Right lobe of liver (tissue), 6 donors: ENCODE measurements at regions not wholly inside any gene's neighbourhood (a gene's known extent, or its start where the extent isn't known, plus 50 kb on each side); places are given as distances from the start of the nearest gene placed in this dataset.

ENCODE experiments used
- ATAC-seq, 4 donors: fragments of 200-7000 bp; cut with Tn5 transposase; one replicate each; pipeline ENCODE4 v1.9.1; 2020; ENCODE audit warnings: mild to moderate bottlenecking in 4 of 4, moderate library complexity in 4 of 4
- DNase-seq, 3 donors: peaks; one replicate each; pipeline ENCODE4 v3.0.0-alpha.2; 2020
- H3K27ac ChIP-seq, 3 donors: fragments of 200-600 bp; one replicate each; pipeline ENCODE4 v1.8.0; 2022
- H3K27me3 ChIP-seq, 2 donors: fragments of 200-600 bp; one replicate each; pipeline ENCODE4 v1.8.0; 2022
- H3K36me3 ChIP-seq, 4 donors: fragments of 200-600 bp; sonication (generic) in 1 of 4; one replicate each; pipeline versions ENCODE4 v1.5.1 to v1.8.0; 2017 to 2022; ENCODE audit warnings: control low read depth in 1 of 4
- H3K4me1 ChIP-seq, 4 donors: fragments of 200-600 bp; sonication (generic) in 1 of 4; one replicate each; pipeline versions ENCODE4 v1.5.1 to v1.8.0; 2017 to 2022; ENCODE audit warnings: control low read depth in 1 of 4
- H3K4me3 ChIP-seq, 3 donors: fragments of 200-600 bp; one replicate each; pipeline ENCODE4 v1.8.0; 2022
- H3K9me3 ChIP-seq, 4 donors: fragments of 200-600 bp; sonication (generic) in 1 of 4; one replicate each; pipeline versions ENCODE4 v1.5.1 to v1.8.0; 2017 to 2022; ENCODE audit warnings: control low read depth in 1 of 4
- POLR2A ChIP-seq: fragments of 450-650 bp; IDR thresholded peaks from one replicate; pipeline ENCODE4 v1.6.1; 2017; ENCODE audit warnings: antibody characterized with exemption, mild to moderate bottlenecking
- WGBS: methylation state at CpG from one replicate; pipeline ENCODE4 v1.1.6; 2018; ENCODE audit warnings: low coverage, low lambda C conversion rate; ENCODE audit not compliant: insufficient coverage; ENCODE audit errors: missing lambda C conversion rate; 5-methylcytosine and 5-hydroxymethylcytosine counted together
- intact Hi-C, 2 donors: fragments of 100-400 bp; cut with DNase I; formaldehyde crosslinking; loops; one replicate each; pipeline versions ENCODE4 v1.11.2 to v1.14.1; 2022
- TF ChIP-seq, protein P1 (sequence below), 4 donors: fragments of 200-600 bp in 3 of 4; fragments of 450-650 bp in 1 of 4; IDR thresholded peaks; one replicate each; pipeline versions ENCODE4 v1.5.1 to v1.8.0; 2016 to 2022; ENCODE audit warnings: antibody characterized with exemption in 4 of 4, mild to moderate bottlenecking in 2 of 4
- donor health status: DM: no; HTN: yes; CAD: no.
- donor health status: DM: no; HTN: no; CAD: no.
- donor health status: DM: no; HTN: no; CAD: no.
- donor health status: DM: no; HTN: yes; CAD: no.
- donor health status: DM: no; HTN: yes; CAD: no.

GRCh38 chr7:138258197-138258559 lies 181.9 kb downstream of the AKR1D1 start:
- no peak overlapping the region for H3K4me3 ChIP-seq
- no peak for ATAC-seq
- H3K36me3 ChIP-seq = no peaks in the 10 kb centered on the region
- H3K27ac ChIP-seq = no peak overlapping the region
- DNase-seq = no peak
- TF ChIP-seq, protein P1, sequence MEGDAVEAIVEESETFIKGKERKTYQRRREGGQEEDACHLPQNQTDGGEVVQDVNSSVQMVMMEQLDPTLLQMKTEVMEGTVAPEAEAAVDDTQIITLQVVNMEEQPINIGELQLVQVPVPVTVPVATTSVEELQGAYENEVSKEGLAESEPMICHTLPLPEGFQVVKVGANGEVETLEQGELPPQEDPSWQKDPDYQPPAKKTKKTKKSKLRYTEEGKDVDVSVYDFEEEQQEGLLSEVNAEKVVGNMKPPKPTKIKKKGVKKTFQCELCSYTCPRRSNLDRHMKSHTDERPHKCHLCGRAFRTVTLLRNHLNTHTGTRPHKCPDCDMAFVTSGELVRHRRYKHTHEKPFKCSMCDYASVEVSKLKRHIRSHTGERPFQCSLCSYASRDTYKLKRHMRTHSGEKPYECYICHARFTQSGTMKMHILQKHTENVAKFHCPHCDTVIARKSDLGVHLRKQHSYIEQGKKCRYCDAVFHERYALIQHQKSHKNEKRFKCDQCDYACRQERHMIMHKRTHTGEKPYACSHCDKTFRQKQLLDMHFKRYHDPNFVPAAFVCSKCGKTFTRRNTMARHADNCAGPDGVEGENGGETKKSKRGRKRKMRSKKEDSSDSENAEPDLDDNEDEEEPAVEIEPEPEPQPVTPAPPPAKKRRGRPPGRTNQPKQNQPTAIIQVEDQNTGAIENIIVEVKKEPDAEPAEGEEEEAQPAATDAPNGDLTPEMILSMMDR (IDR thresholded peaks at IDR 0.05) = no peak
- intact Hi-C loops = no loop called here
- 16% methylated on average over 3 of the region's 3 CpGs for WGBS
- H3K9me3 ChIP-seq = peaks cover 0 to 4% (median 0%) of the 10 kb centered on the region in 4 donors
- H3K4me1 ChIP-seq = no peaks in the 10 kb centered on the region
- H3K27me3 ChIP-seq = no peaks in the 10 kb centered on the region

DNA sequence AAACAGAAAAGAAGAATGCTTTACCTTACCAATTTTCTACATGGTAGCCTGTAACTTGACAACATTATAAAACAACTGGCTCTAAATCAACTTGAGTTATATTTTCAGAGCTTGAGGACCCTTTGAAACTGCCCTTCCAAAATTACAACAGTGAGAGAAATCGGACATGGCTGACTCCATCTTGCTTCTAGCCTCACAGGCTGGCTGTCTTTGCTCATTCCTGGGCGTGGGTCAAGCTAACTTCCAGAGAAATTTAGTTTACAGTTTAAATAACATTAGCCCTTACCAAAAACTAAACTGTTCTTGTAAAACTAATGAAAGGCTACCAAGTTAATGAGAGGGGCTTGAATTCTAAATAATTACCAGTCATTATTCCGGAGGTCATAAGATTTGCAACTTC lies 183.4 kb downstream of the AKR1D1 start:
- Histone ChIP-seq H3K9me3 (peaks cover 0 to 4% (median 0%) of the 10 kb centered on the region in 4 donors), H3K27me3 (no peaks in the 10 kb centered on the region), H3K4me1 (no peaks in the 10 kb centered on the region), H3K36me3 (no peaks in the 10 kb centered on the region), H3K27ac (no peak overlapping the region), H3K4me3 (no peak overlapping the region)
- intact Hi-C loops = no loop called here
- ATAC-seq = no peak
- DNase-seq = no peak
- WGBS = 73% methylated on average over 3 of the region's 3 CpGs
- TF ChIP-seq POLR2A = no peak
- TF ChIP-seq, protein P1 (IDR thresholded peaks at IDR 0.05) = no peak

DNA sequence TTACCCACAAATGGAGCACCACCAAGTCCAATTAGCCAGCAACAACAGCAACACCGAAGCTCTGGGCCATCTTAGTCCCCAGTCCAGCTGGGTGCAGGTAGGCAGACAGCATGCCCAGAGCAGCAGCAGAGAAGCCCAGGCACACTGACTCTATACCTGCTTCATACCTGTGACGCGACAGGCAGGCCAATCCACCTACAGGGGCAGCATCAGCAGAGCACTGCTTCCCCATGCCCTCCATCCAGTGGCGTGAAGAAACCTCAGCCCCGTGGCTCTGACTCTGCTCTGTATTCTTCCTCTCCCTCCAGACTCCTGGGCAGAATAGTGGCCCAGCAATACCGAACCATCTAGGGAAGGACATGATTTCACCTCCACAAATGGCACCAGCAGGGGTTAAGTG lies 191.7 kb downstream of the AKR1D1 start:
- DNase-seq = no peak

DNA sequence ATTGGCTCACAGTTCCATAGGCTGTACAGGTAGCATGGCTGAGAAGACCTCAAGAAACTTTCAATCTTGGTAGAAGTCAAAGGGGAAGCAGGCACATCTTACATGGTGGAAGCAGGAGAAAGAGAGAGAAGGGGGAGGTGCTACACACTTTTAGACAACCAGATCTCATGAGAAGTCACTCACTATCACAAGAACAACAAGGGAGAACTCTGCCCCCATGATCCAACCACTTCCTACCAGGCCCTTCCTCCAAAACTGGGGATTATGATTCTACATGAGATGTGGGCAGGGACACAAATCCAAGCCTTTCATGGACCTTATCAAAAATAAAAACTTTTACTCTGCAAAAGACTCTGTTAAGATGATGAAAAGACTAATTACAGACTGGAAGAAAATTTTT lies 183.2 kb upstream of the TRIM24 start:
- DNase-seq = no peak
- no peak overlapping the region for H3K27ac ChIP-seq
- no peaks in the 10 kb centered on the region for H3K9me3 ChIP-seq
- no peak overlapping the region for H3K4me3 ChIP-seq
- H3K36me3 ChIP-seq = no peaks in the 10 kb centered on the region
- no peaks in the 10 kb centered on the region for H3K27me3 ChIP-seq
- TF ChIP-seq, protein P1 (IDR thresholded peaks at IDR 0.05) = no peak
- no peak for TF ChIP-seq POLR2A
- no peak for ATAC-seq
- intact Hi-C loops = no loop called here
- H3K4me1 ChIP-seq = no peaks in the 10 kb centered on the region

More for the DNA sequence above, 191.7 kb downstream of the AKR1D1 start:
- H3K27me3 ChIP-seq = no peaks in the 10 kb centered on the region
- H3K4me1 ChIP-seq = no peaks in the 10 kb centered on the region
- no peaks in the 10 kb centered on the region for H3K36me3 ChIP-seq
- no peaks in the 10 kb centered on the region for H3K9me3 ChIP-seq
- no peak overlapping the region for H3K4me3 ChIP-seq
- intact Hi-C loops = no loop called here
- no peak for ATAC-seq
- 95% methylated on average over 4 of the region's 6 CpGs for WGBS
- no peak overlapping the region for H3K27ac ChIP-seq
- no peak for TF ChIP-seq POLR2A
- TF ChIP-seq, protein P1 (IDR thresholded peaks at IDR 0.05) = no peak

DNA sequence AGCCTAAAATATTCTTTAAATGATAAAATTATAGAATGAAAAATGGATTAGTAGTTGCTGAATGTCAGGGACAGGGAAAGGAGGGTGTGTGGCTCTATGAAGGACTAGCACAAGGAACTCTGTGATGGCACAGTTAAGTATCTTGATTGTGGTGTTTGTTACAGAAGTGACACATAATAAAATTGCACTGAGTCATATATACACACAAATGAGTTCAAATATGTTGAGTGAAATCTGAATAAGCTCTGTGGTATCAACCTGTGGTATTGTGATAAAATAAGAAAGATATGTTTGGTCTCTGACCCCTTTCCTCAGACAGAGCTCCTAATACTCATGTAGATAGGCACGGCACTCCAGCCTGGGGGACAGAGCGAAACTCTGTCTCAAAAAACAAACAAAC lies 181.5 kb upstream of the TRIM24 start:
- no peak overlapping the region for H3K27ac ChIP-seq
- no peak for DNase-seq
- no peak overlapping the region for H3K4me3 ChIP-seq
- no peaks in the 10 kb centered on the region for H3K9me3 ChIP-seq
- no peak for ATAC-seq
- 92% methylated on average over 2 of the region's 2 CpGs for WGBS
- TF ChIP-seq POLR2A = no peak
- TF ChIP-seq, protein P1 (IDR thresholded peaks at IDR 0.05) = no peak
- no peaks in the 10 kb centered on the region for H3K36me3 ChIP-seq
- intact Hi-C loops = no loop called here
- no peaks in the 10 kb centered on the region for H3K4me1 ChIP-seq
- H3K27me3 ChIP-seq = no peaks in the 10 kb centered on the region
